Peyer's patch (tissue), 4 donors: ENCODE measurements at regions not wholly inside any gene's neighbourhood (a gene's known extent, or its start where the extent isn't known, plus 50 kb on each side); places are given as distances from the start of the nearest gene placed in this dataset.

ENCODE experiments used
- DNase-seq, 3 donors: peaks; one replicate each; pipeline ENCODE4 v3.0.0-alpha.2; 2017 to 2019
- H3K27ac ChIP-seq, 4 donors: fragments of 200-600 bp; sonication (generic); one replicate each; pipeline ENCODE4 v1.5.1; 2016 to 2019
- H3K27me3 ChIP-seq, 2 donors: fragments of 200-600 bp; sonication (generic); one replicate each; pipeline ENCODE4 v1.5.1; 2019
- H3K36me3 ChIP-seq, 3 donors: fragments of 200-600 bp; sonication (generic); one replicate each; pipeline ENCODE4 v1.5.1; 2016 to 2019
- H3K4me1 ChIP-seq, 4 donors: fragments of 200-600 bp; sonication (generic); one replicate each; pipeline ENCODE4 v1.5.1; 2016 to 2019
- H3K4me3 ChIP-seq, 4 donors: fragments of 200-600 bp; sonication (generic); 1 replicate in 3 of 4; 2 replicates in 1 of 4; pipeline ENCODE4 v1.5.1; 2016 to 2019; ENCODE audit warnings: mild to moderate bottlenecking in 1 of 4
- H3K9me3 ChIP-seq, 4 donors: fragments of 200-600 bp; sonication (generic); one replicate each; pipeline ENCODE4 v1.5.1; 2016 to 2019; ENCODE audit warnings: mild to moderate bottlenecking in 1 of 4
- POLR2A ChIP-seq, 2 donors: fragments of 450-650 bp; IDR thresholded peaks; one replicate each; pipeline ENCODE4 v1.5.1; 2017; ENCODE audit warnings: antibody characterized with exemption in 2 of 2, mild to moderate bottlenecking in 2 of 2, moderate library complexity in 2 of 2
- TF ChIP-seq, protein P1 (sequence below), 6 experiments: fragments of 450-650 bp in 4 of 6; fragments of 200-600 bp in 2 of 6; sonication (generic) in 1 of 6; IDR thresholded peaks; one replicate each; pipeline ENCODE4 v1.5.1; 2017 to 2019; ENCODE audit warnings: antibody characterized with exemption in 6 of 6, mild to moderate bottlenecking in 3 of 6, moderate library complexity in 1 of 6

DNA sequence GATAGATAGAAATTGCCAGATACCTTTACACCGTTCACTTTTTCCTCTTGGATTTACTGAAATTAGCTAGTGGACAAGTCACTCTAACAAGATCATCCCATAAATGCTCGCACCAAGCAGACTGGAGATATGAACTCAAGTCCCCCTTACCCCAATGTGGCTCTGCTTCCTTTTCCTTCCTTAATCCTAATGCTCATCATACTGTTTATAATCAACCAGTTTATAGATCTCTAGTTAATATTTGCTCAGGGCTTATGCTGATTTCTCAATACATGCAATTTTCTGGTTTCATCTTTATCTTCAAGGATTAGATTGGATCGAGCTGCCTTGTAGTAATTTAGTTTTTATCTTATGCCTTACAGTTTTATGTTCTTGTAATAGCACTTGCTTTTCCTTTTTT is 318.3 kb upstream of the KLHL29 start:
- Histone ChIP-seq H3K4me3 (no peak overlapping the region), H3K9me3 (no peaks in the 10 kb centered on the region), H3K27me3 (no peaks in the 10 kb centered on the region), H3K36me3 (no peaks in the 10 kb centered on the region), H3K27ac (no peak overlapping the region), H3K4me1 (no peaks in the 10 kb centered on the region)
- no peak for TF ChIP-seq POLR2A (IDR thresholded peaks at IDR 0.05)
- TF ChIP-seq, protein P1, sequence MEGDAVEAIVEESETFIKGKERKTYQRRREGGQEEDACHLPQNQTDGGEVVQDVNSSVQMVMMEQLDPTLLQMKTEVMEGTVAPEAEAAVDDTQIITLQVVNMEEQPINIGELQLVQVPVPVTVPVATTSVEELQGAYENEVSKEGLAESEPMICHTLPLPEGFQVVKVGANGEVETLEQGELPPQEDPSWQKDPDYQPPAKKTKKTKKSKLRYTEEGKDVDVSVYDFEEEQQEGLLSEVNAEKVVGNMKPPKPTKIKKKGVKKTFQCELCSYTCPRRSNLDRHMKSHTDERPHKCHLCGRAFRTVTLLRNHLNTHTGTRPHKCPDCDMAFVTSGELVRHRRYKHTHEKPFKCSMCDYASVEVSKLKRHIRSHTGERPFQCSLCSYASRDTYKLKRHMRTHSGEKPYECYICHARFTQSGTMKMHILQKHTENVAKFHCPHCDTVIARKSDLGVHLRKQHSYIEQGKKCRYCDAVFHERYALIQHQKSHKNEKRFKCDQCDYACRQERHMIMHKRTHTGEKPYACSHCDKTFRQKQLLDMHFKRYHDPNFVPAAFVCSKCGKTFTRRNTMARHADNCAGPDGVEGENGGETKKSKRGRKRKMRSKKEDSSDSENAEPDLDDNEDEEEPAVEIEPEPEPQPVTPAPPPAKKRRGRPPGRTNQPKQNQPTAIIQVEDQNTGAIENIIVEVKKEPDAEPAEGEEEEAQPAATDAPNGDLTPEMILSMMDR (IDR thresholded peaks at IDR 0.05): no peak
- DNase-seq: no peak

DNA sequence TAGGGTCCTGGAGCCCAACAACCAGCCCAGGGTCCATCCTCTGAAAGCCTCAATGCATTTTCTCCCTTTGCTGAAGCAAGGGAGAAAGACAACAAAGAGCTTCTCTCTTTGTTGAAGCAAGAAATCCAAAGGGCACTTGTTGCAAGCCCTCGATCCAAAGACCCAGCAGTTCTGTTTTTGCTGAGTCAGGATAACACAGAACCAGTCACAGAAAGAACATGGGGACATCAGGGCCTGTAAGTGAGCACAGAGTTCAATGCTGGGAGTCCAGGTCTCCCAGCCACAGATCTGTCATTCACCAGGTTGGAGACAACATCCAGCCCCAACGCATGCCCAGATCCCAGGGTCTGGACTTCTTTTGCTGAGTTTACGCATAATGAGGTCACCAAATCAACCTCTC is 315.8 kb upstream of the KLHL29 start:
- no peak for TF ChIP-seq POLR2A (IDR thresholded peaks at IDR 0.05)
- TF ChIP-seq, protein P1 (IDR thresholded peaks at IDR 0.05): no peak
- no peak overlapping the region for H3K27ac ChIP-seq
- no peaks in the 10 kb centered on the region for H3K27me3 ChIP-seq
- DNase-seq: no peak
- H3K36me3 ChIP-seq: no peaks in the 10 kb centered on the region
- no peak overlapping the region for H3K4me3 ChIP-seq
- H3K9me3 ChIP-seq: no peaks in the 10 kb centered on the region
- no peaks in the 10 kb centered on the region for H3K4me1 ChIP-seq

DNA sequence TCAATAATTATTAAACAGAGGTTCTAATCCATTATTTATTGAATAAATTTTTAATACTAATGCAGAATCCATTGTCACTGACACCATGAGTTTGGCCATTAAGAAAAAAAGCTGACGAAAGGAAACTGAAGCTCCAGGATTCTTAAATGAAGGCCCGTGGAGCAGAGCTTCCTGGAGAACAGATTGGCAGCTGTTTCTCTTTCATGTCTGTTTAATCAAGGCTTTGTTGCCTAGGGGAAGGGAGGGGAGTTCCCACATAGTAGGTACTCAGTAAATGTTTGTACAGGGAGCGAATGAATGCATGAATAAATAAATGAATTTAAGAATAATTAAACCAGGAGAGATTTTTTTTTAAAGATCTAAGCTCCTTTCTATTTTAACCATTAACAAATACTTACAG is 315.1 kb upstream of the KLHL29 start:
- H3K36me3 ChIP-seq: no peaks in the 10 kb centered on the region
- H3K27me3 ChIP-seq: no peaks in the 10 kb centered on the region
- H3K27ac ChIP-seq: no peak overlapping the region
- TF ChIP-seq, protein P1 (IDR thresholded peaks at IDR 0.05): no peak
- TF ChIP-seq POLR2A (IDR thresholded peaks at IDR 0.05): no peak
- no peak for DNase-seq
- H3K4me3 ChIP-seq: no peak overlapping the region
- no peaks in the 10 kb centered on the region for H3K4me1 ChIP-seq
- H3K9me3 ChIP-seq: no peaks in the 10 kb centered on the region

DNA sequence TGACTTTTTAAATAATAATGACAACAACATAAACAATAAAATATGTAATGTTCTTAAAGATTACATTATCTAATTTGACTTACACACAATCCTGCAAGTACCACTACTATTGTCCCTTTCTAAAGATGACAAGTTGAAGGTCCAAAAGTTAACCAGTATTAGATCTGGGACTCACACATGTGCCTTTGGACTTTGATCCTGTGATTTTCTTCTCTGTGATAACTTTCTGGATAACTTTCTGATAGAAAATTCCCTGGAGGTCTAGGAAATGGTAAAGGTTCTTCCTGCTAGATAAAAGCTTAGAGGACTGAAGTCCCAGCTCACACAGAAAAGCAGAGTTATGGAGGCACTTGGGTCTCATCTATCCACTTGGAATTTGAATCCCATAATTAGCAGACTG is 311.9 kb upstream of the KLHL29 start:
- no peaks in the 10 kb centered on the region for H3K4me1 ChIP-seq
- H3K36me3 ChIP-seq: no peaks in the 10 kb centered on the region
- no peaks in the 10 kb centered on the region for H3K27me3 ChIP-seq
- H3K4me3 ChIP-seq: no peak overlapping the region
- H3K9me3 ChIP-seq: no peaks in the 10 kb centered on the region
- TF ChIP-seq POLR2A (IDR thresholded peaks at IDR 0.05): no peak
- TF ChIP-seq, protein P1 (IDR thresholded peaks at IDR 0.05): no peak
- H3K27ac ChIP-seq: no peak overlapping the region
- DNase-seq: no peak

DNA sequence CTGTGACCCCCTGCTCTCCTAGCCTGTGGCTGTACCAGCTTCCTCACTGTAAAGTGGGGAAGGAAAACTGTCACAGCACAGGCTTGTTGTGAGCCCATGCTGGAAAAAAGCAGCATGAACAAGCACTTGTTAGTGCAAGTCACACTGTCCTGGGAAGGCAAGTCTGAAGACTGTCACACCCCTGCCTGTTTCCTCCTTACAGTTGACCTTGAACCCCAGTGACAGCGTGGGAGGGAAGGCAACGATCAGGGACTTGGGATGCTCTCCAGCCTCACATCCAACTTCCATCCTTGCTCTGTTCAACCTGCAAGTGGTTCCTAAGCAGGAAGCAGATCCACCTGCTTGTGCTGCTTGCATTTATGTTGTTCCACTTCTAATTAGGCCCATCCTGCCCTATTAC is 311.3 kb upstream of the KLHL29 start:
- H3K27ac ChIP-seq: no peak overlapping the region
- H3K27me3 ChIP-seq: no peaks in the 10 kb centered on the region
- H3K36me3 ChIP-seq: no peaks in the 10 kb centered on the region
- no peaks in the 10 kb centered on the region for H3K4me1 ChIP-seq
- no peaks in the 10 kb centered on the region for H3K9me3 ChIP-seq
- no peak overlapping the region for H3K4me3 ChIP-seq
- TF ChIP-seq POLR2A (IDR thresholded peaks at IDR 0.05): no peak
- TF ChIP-seq, protein P1 (IDR thresholded peaks at IDR 0.05): no peak
- no peak for DNase-seq

DNA sequence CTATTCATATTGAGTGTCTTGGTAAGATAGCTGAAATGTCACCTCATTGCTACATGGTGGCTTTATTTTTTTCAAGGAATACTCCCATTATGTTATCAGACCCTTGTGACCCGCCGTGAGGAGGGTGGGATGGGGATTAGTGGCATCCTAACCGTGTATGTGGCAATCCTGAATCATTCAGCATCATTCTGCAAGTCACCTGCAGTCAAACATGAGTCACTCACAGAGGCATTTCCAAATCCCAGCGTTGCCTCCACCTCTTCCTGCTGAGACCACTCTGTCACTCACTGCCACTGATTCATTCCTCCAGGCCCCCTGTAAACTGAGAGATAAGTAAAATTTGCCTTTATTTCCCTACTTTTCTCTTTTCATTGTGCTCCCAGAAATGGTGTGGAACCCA is 307.4 kb upstream of the KLHL29 start:
- no peak for TF ChIP-seq POLR2A (IDR thresholded peaks at IDR 0.05)
- TF ChIP-seq, protein P1 (IDR thresholded peaks at IDR 0.05): no peak
- no peak overlapping the region for H3K4me3 ChIP-seq
- no peaks in the 10 kb centered on the region for H3K27me3 ChIP-seq
- H3K27ac ChIP-seq: no peak overlapping the region
- no peaks in the 10 kb centered on the region for H3K36me3 ChIP-seq
- H3K4me1 ChIP-seq: no peaks in the 10 kb centered on the region
- no peaks in the 10 kb centered on the region for H3K9me3 ChIP-seq
- DNase-seq: no peak
